ENCODE measurements at regions not wholly inside any gene's neighbourhood (a gene's known extent, or its start where the extent isn't known, plus 50 kb on each side); places are given as distances from the start of the nearest gene placed in this dataset.

- Histone ChIP-seq H3K4me2 (replicated peaks; ENCODE audit: low read depth, low read length, poor library complexity, severe bottlenecking) (no peak overlapping the region), H3K9ac (ENCODE audit: low read length) (no peak overlapping the region), H3K36me3 (replicated peaks in 1 of 2; ENCODE audit: control extremely low read depth in 1 of 2, control insufficient read depth in 1 of 2, extremely low read depth in 1 of 2, insufficient read depth in 2 of 2, low read length in 1 of 2) (no peaks in the 10 kb centered on the region), H3K4me1 (ENCODE audit: control insufficient read depth in 2 of 2, insufficient read depth in 2 of 2, low read length in 2 of 2) (no peaks in the 10 kb centered on the region), H3K4me3 (ENCODE audit: control extremely low read depth in 1 of 5, extremely low read depth in 1 of 5, insufficient read depth in 1 of 5, low read depth in 2 of 5, low read length in 4 of 5) (no peak overlapping the region), H2AFZ (ENCODE audit: insufficient read depth, low read depth, low read length, poor library complexity, severe bottlenecking) (no peak overlapping the region), H3K79me2 (ENCODE audit: control insufficient read depth, insufficient read depth, low read length) (no peaks in the 10 kb centered on the region), H3K9me3 (ENCODE audit: control extremely low read depth in 1 of 3, control insufficient read depth in 2 of 3, insufficient read depth in 1 of 3, low read length in 2 of 3) (peaks cover 0 to 5% (median 0%) of the 10 kb centered on the region in 3 donors), H3K27me3 (replicated peaks in 1 of 4; ENCODE audit: control extremely low read depth in 1 of 4, control insufficient read depth in 3 of 4, insufficient read depth in 4 of 4, low read length in 3 of 4) (no peaks in the 10 kb centered on the region), H3K27ac (ENCODE audit: low read length in 2 of 2) (no peak overlapping the region), H4K20me1 (ENCODE audit: control insufficient read depth, insufficient read depth, low read length, poor library complexity, severe bottlenecking) (no peaks in the 10 kb centered on the region)
- no peak overlapping the region for H3K27ac Mint-ChIP-seq
- H3K4me3 Mint-ChIP-seq, result no peak overlapping the region
- intact Hi-C loops (cut with micrococcal nuclease), result no loop called here
- ChIA-PET POLR2A (no interaction called here), CTCF (no interaction called here)
- ATAC-seq (ENCODE audit: low read depth), result no peak
- TF ChIP-seq CTCF (IDR thresholded peaks at IDR 0.05) (no peak), EZH2 (IDR thresholded peaks at IDR 0.05; ENCODE audit: borderline replicate concordance, insufficient read depth, low read depth, low read length, poor library complexity, severe bottlenecking) (no peak)
- H3K4me1 Mint-ChIP-seq, result no peaks in the 10 kb centered on the region
- no peak for DNase-seq
- 93% methylated on average over 2 of the region's 3 CpGs for WGBS (ENCODE audit: insufficient coverage)
- peaks cover 2% of the 10 kb centered on the region for H3K27me3 Mint-ChIP-seq
- no peaks in the 10 kb centered on the region for H3K9me3 Mint-ChIP-seq (ENCODE audit: insufficient read depth)
Measured at GRCh38 chr20:22807045-22807444, 222.7 kb upstream of the FOXA2 start.

GRCh38 chr20:22807646-22808244 lies 223.4 kb upstream of the FOXA2 start:
- ATAC-seq (ENCODE audit: low read depth) (no peak), DNase-seq (no peak)
- Histone ChIP-seq H3K79me2 (ENCODE audit: control insufficient read depth, insufficient read depth, low read length) (no peaks in the 10 kb centered on the region), H3K4me2 (replicated peaks; ENCODE audit: low read depth, low read length, poor library complexity, severe bottlenecking) (no peak overlapping the region), H3K4me1 (ENCODE audit: control insufficient read depth in 2 of 2, insufficient read depth in 2 of 2, low read length in 2 of 2) (no peaks in the 10 kb centered on the region), H3K9me3 (ENCODE audit: control extremely low read depth in 1 of 3, control insufficient read depth in 2 of 3, insufficient read depth in 1 of 3, low read length in 2 of 3) (peaks cover 0 to 5% (median 0%) of the 10 kb centered on the region in 3 donors), H2AFZ (ENCODE audit: insufficient read depth, low read depth, low read length, poor library complexity, severe bottlenecking) (no peak overlapping the region), H4K20me1 (ENCODE audit: control insufficient read depth, insufficient read depth, low read length, poor library complexity, severe bottlenecking) (no peaks in the 10 kb centered on the region), H3K36me3 (replicated peaks in 1 of 2; ENCODE audit: control extremely low read depth in 1 of 2, control insufficient read depth in 1 of 2, extremely low read depth in 1 of 2, insufficient read depth in 2 of 2, low read length in 1 of 2) (no peaks in the 10 kb centered on the region), H3K4me3 (ENCODE audit: control extremely low read depth in 1 of 5, extremely low read depth in 1 of 5, insufficient read depth in 1 of 5, low read depth in 2 of 5, low read length in 4 of 5) (no peak overlapping the region), H3K9ac (ENCODE audit: low read length) (no peak overlapping the region), H3K27me3 (replicated peaks in 1 of 4; ENCODE audit: control extremely low read depth in 1 of 4, control insufficient read depth in 3 of 4, insufficient read depth in 4 of 4, low read length in 3 of 4) (no peaks in the 10 kb centered on the region), H3K27ac (ENCODE audit: low read length in 2 of 2) (no peak overlapping the region)
- Mint-ChIP-seq H3K27ac (no peak overlapping the region), H3K4me1 (no peaks in the 10 kb centered on the region), H3K4me3 (no peak overlapping the region), H3K27me3 (no peaks in the 10 kb centered on the region), H3K9me3 (ENCODE audit: insufficient read depth) (no peaks in the 10 kb centered on the region)
- no peak for TF ChIP-seq EZH2 (IDR thresholded peaks at IDR 0.05; ENCODE audit: borderline replicate concordance, insufficient read depth, low read depth, low read length, poor library complexity, severe bottlenecking)
- no peak for TF ChIP-seq CTCF (IDR thresholded peaks at IDR 0.05)
- ChIA-PET POLR2A (no interaction called here), CTCF (no interaction called here)
- intact Hi-C loops (cut with micrococcal nuclease), result no loop called here
- WGBS (ENCODE audit: insufficient coverage), result 88% methylated on average over 6 of the region's 6 CpGs
